Hematopoietic multipotent progenitor cell treated with erythropoietin and hydrocortisone succinate and interleukin-3 and kit ligand, for 8 days (in vitro differentiated cells): ENCODE measurements at regions not wholly inside any gene's neighbourhood (a gene's known extent, or its start where the extent isn't known, plus 50 kb on each side); places are given as distances from the start of the nearest gene placed in this dataset.

Source experiments
- DNase-seq: peaks from one replicate; pipeline ENCODE4 v3.0.0-alpha.2; 2015

DNA sequence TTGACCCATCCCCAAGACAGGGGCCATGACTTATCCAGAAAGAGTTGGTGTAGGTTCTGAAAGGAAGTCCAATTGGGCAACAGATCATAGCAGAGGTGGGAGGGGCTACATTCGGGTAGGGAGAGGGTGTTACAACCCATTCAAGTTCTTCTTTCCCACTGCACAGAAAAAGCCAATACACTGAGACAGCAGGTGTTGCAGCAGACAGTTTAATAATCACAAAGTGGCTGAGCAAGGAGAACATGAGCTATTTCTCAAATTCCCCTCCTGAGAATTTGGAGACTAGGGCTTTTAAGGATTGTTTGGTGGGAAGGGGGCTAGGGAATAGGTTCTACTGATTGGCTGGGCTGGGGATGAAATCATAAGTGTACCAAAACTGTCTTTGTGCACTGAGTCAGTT is 328.4 kb upstream of the POU3F1 start:
- no peak for DNase-seq

DNA sequence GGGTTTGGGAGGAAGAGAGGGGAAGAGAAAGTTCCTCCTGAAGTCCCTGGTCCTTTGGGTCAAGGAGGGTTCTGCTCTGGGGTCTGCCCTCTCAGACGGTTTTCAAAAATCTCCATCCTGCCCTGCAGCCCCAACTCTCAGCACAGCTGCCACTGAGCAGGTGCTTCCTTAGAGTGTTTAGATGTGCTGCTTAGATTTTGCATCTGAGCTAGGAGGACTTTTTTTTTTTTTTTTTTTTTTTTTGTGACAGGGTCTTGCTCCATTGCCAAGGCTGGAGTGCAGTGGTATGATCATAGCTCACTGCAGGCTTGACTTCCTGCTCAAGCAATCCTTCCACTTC is 324.9 kb upstream of the POU3F1 start:
- no peak for DNase-seq

DNA sequence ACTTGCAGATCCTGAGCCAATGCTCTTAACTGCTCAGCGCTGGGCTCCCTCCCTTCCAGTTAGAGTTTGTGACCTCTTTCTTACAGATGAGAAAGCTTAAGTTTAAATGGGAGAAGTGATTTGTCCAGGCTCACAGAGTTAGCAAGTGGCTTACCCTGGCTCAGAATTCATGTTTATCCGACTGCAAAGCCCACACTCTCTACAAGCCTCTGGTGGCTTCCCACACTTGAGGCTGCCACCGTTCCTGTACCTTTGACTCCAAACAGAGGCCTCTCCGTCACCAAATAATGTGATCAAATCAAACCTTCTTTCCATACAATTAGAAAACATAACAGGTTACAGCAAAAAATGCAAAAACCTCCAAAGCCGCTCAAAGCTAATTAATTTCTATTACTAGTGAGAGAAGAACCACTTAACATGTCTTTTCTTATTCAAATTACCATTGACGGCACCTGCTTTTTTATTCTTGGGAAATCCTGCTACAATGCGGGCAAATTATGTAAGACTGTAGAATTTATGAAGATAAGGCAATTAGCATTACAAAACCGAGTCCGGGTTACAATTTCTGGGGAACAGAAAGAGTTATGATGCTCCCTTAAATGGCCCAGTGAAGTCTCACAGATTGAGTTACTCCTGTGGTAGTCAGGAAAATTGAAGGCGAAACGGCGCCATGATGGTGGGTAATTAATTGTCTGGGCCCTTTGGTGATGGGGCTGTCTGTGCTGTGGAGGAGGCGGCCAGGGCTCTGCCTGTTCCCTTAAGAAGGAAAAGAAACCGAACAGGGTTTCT is 324.3 kb upstream of the POU3F1 start:
- DNase-seq = no peak

DNA sequence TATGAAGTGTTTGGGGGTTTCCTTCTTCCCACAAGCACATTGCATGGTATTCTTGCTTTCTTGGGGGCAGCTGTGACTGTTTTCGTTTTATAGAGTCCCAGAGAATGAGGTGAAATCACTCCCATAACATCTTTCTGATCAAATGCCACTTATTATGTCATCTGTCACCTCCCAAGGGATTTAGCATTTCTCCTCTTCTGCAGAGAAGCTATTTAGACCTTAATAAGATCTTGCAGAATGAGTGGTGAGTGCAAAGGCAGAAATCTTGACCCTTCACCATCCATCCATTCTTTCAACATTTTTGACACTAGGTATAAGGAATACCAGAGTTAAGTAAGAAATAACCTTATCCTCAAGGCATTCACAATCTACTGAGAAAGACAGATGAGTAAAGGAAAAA is 318.6 kb upstream of the POU3F1 start:
- DNase-seq = no peak

DNA sequence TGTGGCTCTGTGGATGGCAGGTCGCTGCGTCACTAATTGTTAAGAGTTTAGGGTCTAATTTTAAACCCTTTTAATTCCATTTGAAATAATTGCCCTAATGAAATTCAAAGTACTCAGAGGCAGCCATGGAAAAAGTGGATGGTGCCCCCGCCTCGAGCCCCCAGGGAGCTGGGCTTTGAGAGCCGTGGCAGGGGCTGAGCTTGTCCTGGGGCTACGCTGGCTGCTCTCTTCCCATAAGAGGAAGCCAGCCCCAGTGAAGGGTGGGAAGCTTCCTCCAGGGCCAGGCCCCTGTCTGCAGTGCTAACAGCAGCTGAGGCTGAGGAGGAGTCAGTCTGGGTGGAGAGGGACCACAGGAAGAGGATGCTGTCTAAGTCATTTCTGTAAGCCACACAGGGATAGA is 315.0 kb upstream of the POU3F1 start:
- DNase-seq = no peak

DNA sequence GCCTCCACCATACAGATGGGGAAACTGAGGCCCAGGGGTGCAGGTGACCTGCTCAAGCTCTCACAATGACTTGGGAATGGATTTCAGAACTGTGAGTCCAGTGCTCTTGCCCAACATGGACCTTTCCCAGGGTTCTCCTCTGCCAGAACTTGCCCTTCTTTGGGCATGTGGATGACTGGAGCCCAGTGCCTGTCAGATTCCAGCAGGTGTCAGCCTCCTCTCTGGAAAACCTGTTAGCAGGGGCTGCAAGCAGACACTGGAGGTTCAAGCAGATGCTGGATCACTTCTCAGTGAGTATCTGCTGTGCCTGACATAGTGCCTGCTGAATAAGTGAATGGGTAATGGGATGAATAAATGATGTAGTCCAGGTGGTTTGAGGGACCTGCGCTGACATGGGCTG is 314.2 kb upstream of the POU3F1 start:
- no peak for DNase-seq

DNA sequence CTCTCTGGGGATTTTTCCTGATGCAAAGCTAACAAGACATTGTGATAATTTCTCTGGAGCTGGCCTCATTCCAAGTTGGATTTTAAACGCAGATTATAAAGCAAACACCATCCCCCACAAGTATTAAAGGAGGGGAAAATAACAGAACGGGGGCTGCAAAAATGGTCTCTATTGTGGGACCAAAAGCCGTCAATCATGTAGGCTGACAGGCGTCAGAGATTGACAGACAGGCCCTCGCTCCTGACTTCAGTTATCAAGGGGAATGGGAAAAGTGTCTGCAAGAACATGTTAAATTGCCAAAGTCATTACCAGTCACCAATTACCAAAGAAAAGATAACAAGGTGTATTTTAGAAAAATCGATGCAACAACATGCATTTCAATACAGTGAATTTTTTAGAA is 307.4 kb upstream of the POU3F1 start:
- no peak for DNase-seq

DNA sequence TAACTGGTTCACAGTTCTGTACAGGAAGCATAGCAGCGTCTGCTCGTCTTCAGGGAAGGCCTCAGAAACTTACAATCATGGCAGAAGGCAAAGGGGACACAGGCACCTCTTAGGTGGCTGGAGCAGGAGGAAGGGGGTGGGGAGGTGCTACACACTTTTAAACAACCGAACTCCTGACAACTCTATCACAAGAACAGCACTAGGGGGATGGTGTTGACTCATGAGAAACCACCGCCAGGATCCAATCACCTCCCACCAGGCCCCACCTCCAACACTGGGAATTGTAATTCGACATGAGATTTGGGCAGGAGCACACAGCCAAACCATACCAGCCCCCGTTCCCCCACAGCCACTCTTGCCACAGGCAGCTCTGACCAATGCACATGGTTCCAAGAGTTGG is 306.3 kb upstream of the POU3F1 start:
- no peak for DNase-seq

DNA sequence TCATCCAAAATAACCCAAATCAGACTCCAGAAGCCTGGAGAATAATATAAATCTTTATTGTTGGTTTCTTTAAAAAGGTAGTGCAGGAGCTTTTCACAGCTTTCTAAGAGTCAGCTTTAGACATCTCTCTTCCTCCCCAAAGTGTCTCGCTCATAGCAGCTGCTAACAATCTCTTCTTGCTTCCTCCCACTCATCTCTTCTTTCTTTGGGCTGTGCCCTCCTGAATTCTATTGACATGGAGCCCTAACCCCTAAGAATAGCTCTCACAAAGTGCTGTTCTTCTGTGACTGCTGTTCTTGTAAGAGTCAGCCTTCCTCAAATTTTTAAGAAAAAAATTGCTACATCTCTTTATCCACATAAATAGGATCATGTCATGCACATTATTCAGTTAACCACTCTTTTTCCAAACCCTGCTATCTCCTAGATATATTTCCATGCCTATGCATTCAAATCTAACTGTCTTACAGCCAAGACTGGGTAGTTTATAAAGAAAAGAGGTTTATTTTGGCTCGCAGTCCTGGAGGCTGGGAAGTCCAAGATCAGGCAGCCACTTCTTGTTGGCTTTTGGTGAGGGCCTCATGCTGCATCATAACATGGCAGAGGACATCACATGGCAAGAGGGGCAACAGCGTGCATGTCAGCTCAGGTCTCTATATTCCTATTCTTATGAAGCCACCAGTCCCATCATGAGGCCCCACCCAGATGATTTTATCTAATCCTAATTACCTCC is 301.0 kb upstream of the POU3F1 start:
- no peak for DNase-seq

DNA sequence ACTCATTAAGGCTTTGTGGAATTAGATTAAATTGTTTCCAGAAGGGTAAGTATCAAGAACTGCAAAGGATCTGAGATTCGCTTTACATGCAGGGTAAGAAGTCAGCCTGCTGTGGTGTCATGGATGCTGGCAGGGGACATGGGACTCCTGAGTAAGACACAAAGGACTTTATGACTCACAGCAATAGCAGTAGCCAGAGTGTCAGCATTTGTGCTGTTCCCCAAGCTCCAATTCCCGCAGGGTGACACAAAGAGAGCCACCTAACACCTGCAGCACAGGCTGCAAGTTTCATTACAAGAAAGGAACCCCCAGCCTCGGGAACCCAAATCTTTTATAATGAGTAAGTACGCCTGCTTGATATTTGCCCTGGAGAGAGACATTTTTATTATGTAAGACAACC is 298.1 kb upstream of the POU3F1 start:
- DNase-seq = no peak

DNA sequence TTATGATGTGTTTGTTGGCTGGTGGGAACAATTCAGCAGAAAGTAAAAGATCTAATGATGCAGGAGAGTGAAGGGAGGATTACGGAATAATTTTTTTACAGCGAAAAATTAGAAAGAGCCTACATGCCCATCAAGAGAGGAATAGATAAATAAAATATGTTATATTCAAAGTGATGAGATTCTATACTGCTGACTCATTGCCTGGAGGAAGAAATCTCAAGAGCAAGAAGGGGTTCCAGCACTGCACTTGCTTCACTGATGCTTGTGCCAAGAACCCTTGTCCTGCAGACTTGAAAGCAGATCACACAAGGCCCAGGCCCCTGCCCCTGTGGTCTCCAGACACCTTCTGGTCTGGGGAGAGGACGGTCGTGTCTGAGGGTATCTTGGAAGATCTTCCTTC is 295.1 kb upstream of the POU3F1 start:
- DNase-seq = no peak

DNA sequence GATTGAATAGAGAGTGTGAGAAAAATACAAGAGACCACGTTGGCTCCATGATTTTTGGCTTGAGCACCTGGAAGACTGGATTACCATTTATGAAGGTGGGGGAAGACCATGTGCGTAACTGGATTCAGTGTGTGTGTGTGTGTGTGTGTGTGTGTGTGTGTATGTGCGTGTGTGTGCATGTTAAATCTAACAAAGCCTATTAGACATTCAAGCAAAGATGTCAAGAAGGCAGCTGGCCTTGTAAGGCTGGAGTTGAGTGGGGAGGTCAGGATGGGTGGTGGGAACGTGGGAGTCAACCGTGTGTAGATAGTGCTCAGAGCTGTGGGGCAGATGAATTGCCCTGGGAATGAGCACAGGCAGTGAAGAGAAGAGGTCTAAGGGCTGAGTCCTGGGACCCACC is 293.8 kb upstream of the POU3F1 start:
- DNase-seq = no peak

DNA sequence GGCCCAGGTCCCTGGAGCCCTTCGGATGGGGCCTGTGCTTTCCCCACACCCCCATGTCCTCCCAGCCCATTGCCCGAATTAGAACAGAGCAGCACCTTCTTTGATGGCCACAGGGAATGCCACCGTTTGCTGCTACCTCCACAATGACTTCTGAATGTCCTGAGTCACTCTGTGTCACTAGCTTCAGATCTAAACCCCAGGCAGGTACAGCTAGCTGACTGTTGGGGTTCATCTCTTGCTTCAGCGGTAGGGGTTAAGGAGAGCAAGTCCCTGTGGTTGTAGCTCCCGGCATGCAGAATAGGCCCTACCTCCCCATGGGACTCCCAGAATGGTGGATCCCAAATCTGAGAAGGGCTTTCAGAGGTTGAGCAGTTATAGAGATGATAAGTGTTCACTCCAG is 291.1 kb upstream of the POU3F1 start:
- DNase-seq = no peak

DNA sequence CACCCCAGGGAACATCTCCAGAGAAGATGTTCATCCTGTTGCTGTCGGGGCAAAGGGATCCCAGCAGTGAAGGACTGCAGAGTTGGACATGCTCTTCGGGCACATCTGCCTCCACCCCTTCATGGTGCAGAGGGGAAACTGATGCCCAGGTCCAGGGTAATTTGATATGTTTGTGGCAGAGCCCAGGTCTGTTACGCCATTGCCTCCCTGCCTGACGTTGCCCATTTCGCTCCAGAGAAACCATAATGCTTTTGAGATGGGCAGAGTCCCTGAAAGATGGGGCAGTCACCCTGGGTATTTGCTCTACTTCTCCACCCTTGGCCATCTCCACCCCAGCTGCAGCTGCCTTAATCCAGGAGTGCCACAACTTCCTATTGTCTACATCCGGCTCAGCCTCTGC is 290.4 kb upstream of the POU3F1 start:
- DNase-seq = no peak

DNA sequence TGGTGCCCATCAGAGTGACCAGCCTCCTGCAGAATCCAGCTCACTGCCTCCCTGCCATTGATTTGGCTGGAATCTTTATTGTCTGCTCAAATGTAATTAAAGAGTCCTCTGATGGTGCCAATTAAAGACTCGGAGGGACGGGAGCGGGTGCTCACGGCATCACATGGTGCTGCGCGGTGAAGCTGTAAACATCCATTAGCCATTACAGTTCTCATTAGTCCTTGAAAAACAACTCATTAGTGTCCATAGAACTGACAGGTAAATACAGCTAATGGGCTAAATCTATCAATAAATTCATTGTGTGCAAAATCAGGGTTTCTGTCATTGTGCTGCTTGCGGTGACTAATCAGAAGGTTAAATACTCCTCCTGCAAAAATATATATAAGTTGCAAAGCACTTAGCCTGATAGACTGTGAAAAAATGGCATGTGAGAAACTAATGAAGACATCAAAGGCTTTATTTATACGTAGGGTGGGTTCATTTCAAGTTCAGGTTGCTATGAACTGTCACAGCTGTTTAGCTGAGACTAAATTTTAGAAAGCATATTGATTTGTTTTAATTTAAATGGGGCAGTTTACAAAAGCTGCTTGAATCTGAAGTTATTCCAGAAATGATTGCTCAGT is 289.8 kb upstream of the POU3F1 start:
- DNase-seq = no peak

DNA sequence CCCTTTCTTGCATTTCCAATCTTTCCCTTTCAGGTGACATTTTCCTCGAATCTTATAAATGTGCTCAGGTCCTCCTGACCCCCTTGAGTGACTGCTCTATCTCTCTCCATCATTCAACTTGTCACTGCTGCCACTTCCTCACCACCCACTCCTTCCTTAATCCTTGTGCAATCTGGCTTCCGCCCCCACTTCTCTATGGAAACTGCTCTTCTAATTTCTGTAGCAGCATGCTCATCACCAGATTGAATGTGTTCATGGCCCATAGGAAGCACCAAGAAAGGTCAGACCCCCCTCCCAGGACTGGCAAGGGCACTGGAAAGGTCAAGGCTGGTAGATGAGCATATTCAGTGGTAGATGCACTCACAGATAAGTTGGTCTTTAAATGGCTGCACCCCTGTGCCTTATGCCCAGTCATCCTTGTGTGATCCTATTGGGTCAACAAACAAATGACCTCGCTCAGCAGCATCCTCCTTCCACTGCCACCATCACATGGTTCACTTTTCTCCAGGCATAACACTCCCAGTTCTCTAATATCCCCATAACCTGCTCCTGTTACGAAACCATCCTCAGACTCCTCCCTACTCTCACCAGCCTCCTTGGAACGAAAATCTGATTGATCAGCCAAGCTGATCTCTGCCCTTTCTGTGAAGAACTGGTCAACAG is 288.5 kb upstream of the POU3F1 start:
- DNase-seq = no peak

DNA sequence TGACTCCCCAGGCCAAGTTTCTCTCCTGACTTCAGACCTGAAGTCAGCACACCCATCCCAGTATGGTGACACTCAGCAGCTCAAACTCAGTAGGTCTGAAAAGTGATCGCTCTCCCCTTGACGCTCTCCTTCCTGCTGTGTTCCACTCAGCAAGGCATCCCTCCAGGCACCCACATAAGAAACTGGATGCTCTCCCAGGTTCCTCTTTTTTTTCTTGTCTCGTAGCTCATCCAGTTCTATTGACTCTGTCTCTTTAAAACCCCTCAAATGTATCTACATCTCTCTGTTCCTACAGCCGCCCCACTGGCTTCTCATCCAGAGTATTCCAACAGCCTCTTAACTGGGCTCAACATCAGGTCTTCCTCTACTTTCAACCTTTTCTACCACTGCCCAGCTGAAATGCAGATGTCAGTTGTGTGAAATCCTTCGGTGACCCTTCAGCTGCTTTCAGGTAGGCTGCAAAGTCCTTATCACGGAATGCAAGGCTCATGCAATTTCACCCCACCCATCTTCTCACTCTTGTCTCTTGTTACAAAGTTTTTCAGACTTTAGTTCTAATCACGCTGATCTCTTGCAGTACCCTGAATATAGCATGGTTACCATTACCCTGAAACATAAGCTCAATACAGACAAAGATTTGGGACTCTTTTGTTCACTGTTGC is 286.2 kb upstream of the POU3F1 start:
- DNase-seq = no peak

DNA sequence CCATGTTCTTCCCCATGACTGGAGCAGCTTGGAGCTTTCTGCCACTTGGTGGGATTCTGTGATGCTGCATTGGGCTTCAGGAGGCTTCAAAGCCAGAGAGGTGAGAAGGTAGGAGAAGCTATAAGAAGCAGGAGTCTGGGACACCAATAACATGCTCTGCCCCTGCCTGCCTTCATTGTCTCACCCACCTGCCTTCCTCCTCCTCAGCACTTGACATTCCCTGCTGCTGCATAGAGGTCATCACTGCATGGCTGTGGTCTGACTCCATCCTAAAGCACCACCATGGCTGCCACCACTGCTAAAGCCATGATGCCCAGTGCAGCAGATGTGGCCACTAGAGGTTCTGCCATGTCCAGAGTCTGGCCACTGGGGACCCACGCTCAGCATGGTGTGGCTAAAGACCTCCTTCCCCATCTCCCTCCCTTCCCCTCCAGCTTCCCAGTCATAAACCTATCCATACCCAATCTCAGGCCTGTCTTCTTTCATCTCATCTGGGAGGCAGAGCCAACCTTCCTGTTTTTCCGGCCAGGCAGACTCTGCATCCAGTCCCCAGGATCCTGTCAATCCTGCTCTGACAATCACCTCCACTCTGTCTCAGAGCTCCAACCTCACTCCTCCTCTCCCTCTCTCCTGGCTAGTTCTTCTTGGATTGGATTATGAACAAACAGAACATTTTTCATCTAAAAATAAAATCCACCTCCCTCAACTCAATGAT is 285.1 kb upstream of the POU3F1 start:
- DNase-seq = no peak

DNA sequence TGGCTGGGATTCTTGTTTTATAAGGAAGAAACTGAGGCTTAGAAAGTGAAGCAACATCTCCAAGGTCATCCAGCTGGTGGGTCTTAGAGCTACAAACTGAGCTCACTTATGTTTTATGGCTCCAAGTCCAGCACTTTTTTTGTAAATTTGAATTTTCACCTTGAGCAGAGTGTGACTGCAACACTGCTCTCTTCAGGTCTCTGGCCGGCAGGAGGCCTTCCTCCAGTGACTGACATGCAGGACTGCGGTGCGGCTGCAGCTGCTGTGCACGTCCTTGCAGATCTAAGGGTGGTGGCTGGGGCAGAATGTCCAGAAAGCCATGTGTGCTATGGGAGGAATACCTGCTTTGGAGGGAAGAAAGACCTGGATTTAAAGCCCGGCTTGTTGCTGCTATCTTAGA is 284.2 kb upstream of the POU3F1 start:
- DNase-seq = no peak

DNA sequence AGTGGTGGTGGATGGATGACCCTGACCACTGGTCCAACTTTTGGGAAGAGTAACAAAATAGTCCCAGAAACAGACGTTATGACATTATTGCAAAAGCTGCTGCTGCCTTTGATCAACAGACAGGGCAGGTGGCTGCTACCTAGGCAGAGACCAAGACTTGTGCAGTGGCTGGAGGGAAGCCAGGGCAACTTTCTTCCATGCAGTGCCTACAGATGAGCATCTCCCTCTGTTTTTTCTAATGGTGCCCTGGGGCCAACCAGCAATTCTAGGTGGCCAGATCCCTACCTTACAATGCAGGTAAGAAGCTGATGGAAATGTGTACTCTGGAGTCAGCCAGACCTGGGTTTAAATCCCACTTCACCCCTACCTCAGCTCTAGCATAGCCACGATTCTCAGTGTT is 283.1 kb upstream of the POU3F1 start:
- no peak for DNase-seq

DNA sequence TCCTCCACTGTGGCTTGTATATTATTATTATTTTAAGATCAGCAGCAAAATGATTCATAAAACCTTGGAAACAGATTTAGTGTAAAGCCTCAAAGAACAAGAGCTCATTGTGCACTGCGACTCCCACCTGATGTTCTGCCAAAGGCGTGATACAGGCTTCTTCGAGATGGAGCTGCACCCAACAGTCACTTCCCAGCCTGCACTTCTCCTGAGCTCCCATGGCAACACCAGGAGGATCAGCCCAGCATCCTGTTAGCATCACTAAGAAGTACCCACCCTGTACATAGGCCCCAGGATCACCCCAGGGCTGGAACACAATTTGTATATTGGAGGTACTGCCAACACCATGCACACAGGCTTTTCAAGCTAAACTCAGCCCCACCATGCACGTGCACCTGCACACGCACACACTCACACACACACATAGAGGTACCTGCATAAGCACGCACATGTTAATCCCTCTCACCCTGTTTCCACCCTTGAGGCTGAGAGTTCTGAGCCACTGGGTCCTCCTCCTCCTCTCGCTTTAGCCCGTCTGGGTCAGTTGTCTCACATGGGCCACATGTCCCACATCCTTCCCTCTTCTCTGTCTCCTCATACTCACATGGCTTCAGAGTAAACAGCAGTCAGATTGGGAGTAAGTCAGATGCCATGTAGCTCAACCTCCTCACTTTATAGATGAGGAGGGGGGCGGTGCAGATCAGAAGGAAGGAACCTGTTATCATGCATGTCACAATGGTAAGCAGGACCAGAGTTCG is 281.9 kb upstream of the POU3F1 start:
- no peak for DNase-seq

DNA sequence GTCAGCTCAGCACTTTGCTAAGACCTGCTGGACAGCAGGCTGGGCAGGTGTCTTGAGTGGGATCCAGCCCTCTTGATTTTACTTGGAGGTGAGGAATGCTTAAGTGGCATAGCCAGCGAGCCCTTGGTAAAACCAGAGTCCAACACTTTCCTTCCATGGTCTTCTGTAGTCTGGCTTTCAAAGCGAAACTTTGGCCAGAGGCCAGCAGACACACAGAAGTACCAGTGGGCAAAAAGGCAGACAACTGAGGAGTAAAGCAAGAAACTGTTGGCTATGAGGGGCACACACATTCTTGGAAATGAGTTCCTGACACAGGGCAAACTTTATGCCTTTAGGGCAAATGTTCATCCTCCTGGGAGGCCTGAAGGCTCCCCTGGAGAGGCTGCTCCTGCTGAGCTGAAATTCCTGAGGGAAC is 281.0 kb upstream of the POU3F1 start:
- DNase-seq = no peak
